ENCODE measurements at regions not wholly inside any gene's neighbourhood (a gene's known extent, or its start where the extent isn't known, plus 50 kb on each side); places are given as distances from the start of the nearest gene placed in this dataset.

- TF ChIP-seq CTCF (conservative IDR thresholded peaks at IDR 0.05; ENCODE audit: low read depth, low read length) = no peak
- TF ChIP-seq RAD21 (IDR thresholded peaks at IDR 0.05; ENCODE audit: low read length) = no peak
- TF ChIP-seq POLR2A (IDR thresholded peaks at IDR 0.05; ENCODE audit: low read depth, low read length) = no peak
- TF ChIP-seq ELK1 (IDR thresholded peaks at IDR 0.05; ENCODE audit: borderline replicate concordance, low read depth, low read length) = no peak
- no peak for TF ChIP-seq RFX5 (IDR thresholded peaks at IDR 0.05; ENCODE audit: low read depth, low read length)
- no peak for TF ChIP-seq USF2 (IDR thresholded peaks at IDR 0.05; ENCODE audit: low read depth, low read length)
- no peak for TF ChIP-seq MAZ (IDR thresholded peaks at IDR 0.05; ENCODE audit: borderline replicate concordance, low read depth, low read length)
- no peak for TF ChIP-seq MXI1 (IDR thresholded peaks at IDR 0.05; ENCODE audit: borderline replicate concordance, low read depth, low read length)
- no peak for TF ChIP-seq CHD1 (IDR thresholded peaks at IDR 0.05; ENCODE audit: low read depth, low read length)
- TF ChIP-seq FOS (IDR thresholded peaks at IDR 0.05; ENCODE audit: low read depth, low read length) = no peak
- no peak for TF ChIP-seq BHLHE40 (IDR thresholded peaks at IDR 0.05; ENCODE audit: low read depth, low read length)
- no peak for TF ChIP-seq MAFK (IDR thresholded peaks at IDR 0.05; ENCODE audit: low read depth, low read length)
- TF ChIP-seq CEBPB (IDR thresholded peaks at IDR 0.05; ENCODE audit: low read depth, low read length) = no peak
Measured at GRCh38 chr14:29223947-29224346, 457.4 kb downstream of the FOXG1 start.

Data from IMR-90 (cell line).